ENCODE measurements at regions not wholly inside any gene's neighbourhood (a gene's known extent, or its start where the extent isn't known, plus 50 kb on each side); places are given as distances from the start of the nearest gene placed in this dataset.

GRCh38 chr1:30257742-30258380 is 465.5 kb downstream of the MATN1 start:
- H3K27ac ChIP-seq (ENCODE audit: low read length), result no peak overlapping the region
- H3K4me2 ChIP-seq (ENCODE audit: low read length), result no peak overlapping the region
- no peaks in the 10 kb centered on the region for H3K79me2 ChIP-seq (replicated peaks; ENCODE audit: insufficient read depth, low read length)
- H2AFZ ChIP-seq (ENCODE audit: low read depth, low read length), result no peak overlapping the region
- no peaks in the 10 kb centered on the region for H3K9me3 ChIP-seq (ENCODE audit: low read length)
- TF ChIP-seq CTCF (IDR thresholded peaks at IDR 0.05; ENCODE audit: poor library complexity, severe bottlenecking) (no peak), REST (IDR thresholded peaks at IDR 0.05; ENCODE audit: borderline replicate concordance) (no peak), TAF1 (IDR thresholded peaks at IDR 0.05; ENCODE audit: low read depth) (no peak), MXI1 (conservative IDR thresholded peaks at IDR 0.05; ENCODE audit: poor library complexity, severe bottlenecking) (no peak), POLR2AphosphoS5 (IDR thresholded peaks at IDR 0.05) (no peak), RAD21 (conservative IDR thresholded peaks at IDR 0.05) (no peak), EZH2 (IDR thresholded peaks at IDR 0.05; ENCODE audit: borderline replicate concordance, insufficient read depth, low read length, poor library complexity, severe bottlenecking) (no peak), EP300 (conservative IDR thresholded peaks at IDR 0.05; ENCODE audit: poor library complexity, severe bottlenecking) (no peak), SMC3 (conservative IDR thresholded peaks at IDR 0.05; ENCODE audit: poor library complexity) (no peak)
- H3K4me3 ChIP-seq (ENCODE audit: low read length), result no peak overlapping the region
- no peak overlapping the region for H3K9ac ChIP-seq (ENCODE audit: low read length)
- no peaks in the 10 kb centered on the region for H4K20me1 ChIP-seq (ENCODE audit: insufficient read depth)
- H3K9me2 ChIP-seq (ENCODE audit: insufficient read depth, low read length), result no peaks in the 10 kb centered on the region
- H3F3A ChIP-seq (ENCODE audit: insufficient read depth, low read length, poor library complexity, severe bottlenecking), result no peaks in the 10 kb centered on the region
- no peaks in the 10 kb centered on the region for H3K27me3 ChIP-seq (ENCODE audit: insufficient read depth, low read depth, low read length)
- no peaks in the 10 kb centered on the region for H3K36me3 ChIP-seq (ENCODE audit: insufficient read depth, low read length)

GRCh38 chr1:30257322-30257721 is 466.1 kb downstream of the MATN1 start:
- no peaks in the 10 kb centered on the region for H4K20me1 ChIP-seq (ENCODE audit: insufficient read depth)
- H3K27ac ChIP-seq (ENCODE audit: low read length), result no peak overlapping the region
- TF ChIP-seq EZH2 (IDR thresholded peaks at IDR 0.05; ENCODE audit: borderline replicate concordance, insufficient read depth, low read length, poor library complexity, severe bottlenecking) (no peak), CTCF (IDR thresholded peaks at IDR 0.05; ENCODE audit: poor library complexity, severe bottlenecking) (no peak), TAF1 (IDR thresholded peaks at IDR 0.05; ENCODE audit: low read depth) (no peak), RAD21 (conservative IDR thresholded peaks at IDR 0.05) (no peak), MXI1 (conservative IDR thresholded peaks at IDR 0.05; ENCODE audit: poor library complexity, severe bottlenecking) (no peak), POLR2AphosphoS5 (IDR thresholded peaks at IDR 0.05) (no peak), EP300 (conservative IDR thresholded peaks at IDR 0.05; ENCODE audit: poor library complexity, severe bottlenecking) (no peak), SMC3 (conservative IDR thresholded peaks at IDR 0.05; ENCODE audit: poor library complexity) (no peak), REST (IDR thresholded peaks at IDR 0.05; ENCODE audit: borderline replicate concordance) (no peak)

More at GRCh38 chr1:30257322-30257721, 466.1 kb downstream of the MATN1 start:
- no peak overlapping the region for H3K4me3 ChIP-seq (ENCODE audit: low read length)
- H3K9ac ChIP-seq (ENCODE audit: low read length), result no peak overlapping the region
- no peak overlapping the region for H3K4me2 ChIP-seq (ENCODE audit: low read length)
- no peaks in the 10 kb centered on the region for H3K79me2 ChIP-seq (replicated peaks; ENCODE audit: insufficient read depth, low read length)
- no peaks in the 10 kb centered on the region for H3K9me3 ChIP-seq (ENCODE audit: low read length)
- H3K36me3 ChIP-seq (ENCODE audit: insufficient read depth, low read length), result no peaks in the 10 kb centered on the region
- H3F3A ChIP-seq (ENCODE audit: insufficient read depth, low read length, poor library complexity, severe bottlenecking), result no peaks in the 10 kb centered on the region
- no peaks in the 10 kb centered on the region for H3K9me2 ChIP-seq (ENCODE audit: insufficient read depth, low read length)
- no peaks in the 10 kb centered on the region for H3K27me3 ChIP-seq (ENCODE audit: insufficient read depth, low read depth, low read length)
- no peak overlapping the region for H2AFZ ChIP-seq (ENCODE audit: low read depth, low read length)

Measured in neural cell (in vitro differentiated cells).